ENCODE measurements at regions not wholly inside any gene's neighbourhood (a gene's known extent, or its start where the extent isn't known, plus 50 kb on each side); places are given as distances from the start of the nearest gene placed in this dataset.

DNA sequence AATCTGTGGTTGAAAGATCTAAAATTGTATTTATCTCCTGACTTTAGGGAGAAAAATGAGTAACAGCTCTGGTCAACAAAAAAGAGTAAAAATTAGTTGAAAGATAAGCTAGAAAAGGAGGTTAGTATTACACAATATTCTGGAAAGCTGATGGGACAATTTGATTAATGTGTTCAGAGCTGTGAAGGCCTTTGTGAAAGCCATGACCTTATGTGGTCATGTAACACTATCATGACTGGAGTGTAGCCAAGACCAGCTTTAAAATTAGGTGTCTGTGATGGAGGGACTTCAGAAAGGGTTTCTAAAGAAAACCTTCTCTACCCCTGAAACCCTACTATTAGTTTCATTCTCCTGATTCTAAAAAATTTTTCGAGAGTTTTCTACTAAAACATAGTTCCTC lies 127.2 kb downstream of the NFKBIZ start:
- Histone ChIP-seq H3K9me3 (no peaks in the 10 kb centered on the region), H3K27me3 (no peaks in the 10 kb centered on the region), H3K36me3 (no peaks in the 10 kb centered on the region), H3K27ac (no peak overlapping the region), H3K4me1 (no peaks in the 10 kb centered on the region), H3K4me3 (no peak overlapping the region)
- no peak for DNase-seq (ENCODE audit: extremely low spot score in 2 of 2)
- intact Hi-C loops (cut with DNase I), result no loop called here
- no peak for TF ChIP-seq CTCF (IDR thresholded peaks at IDR 0.05)

- H3K27ac ChIP-seq, result no peak overlapping the region
- no peak overlapping the region for H3K4me3 ChIP-seq
- intact Hi-C loops (cut with DNase I), result no loop called here
- no peak for DNase-seq (ENCODE audit: extremely low spot score in 2 of 2)
- no peaks in the 10 kb centered on the region for H3K9me3 ChIP-seq
- no peaks in the 10 kb centered on the region for H3K4me1 ChIP-seq
- TF ChIP-seq POLR2A (IDR thresholded peaks at IDR 0.05) (no peak), POLR2AphosphoS5 (IDR thresholded peaks at IDR 0.05; ENCODE audit: insufficient read depth in 1 of 2, low read depth in 1 of 2) (no peak), CTCF (IDR thresholded peaks at IDR 0.05) (no peak)
- no peaks in the 10 kb centered on the region for H3K36me3 ChIP-seq
- H3K27me3 ChIP-seq, result no peaks in the 10 kb centered on the region
Measured at GRCh38 chr3:101978348-101978747, 129.0 kb downstream of the NFKBIZ start.

DNA sequence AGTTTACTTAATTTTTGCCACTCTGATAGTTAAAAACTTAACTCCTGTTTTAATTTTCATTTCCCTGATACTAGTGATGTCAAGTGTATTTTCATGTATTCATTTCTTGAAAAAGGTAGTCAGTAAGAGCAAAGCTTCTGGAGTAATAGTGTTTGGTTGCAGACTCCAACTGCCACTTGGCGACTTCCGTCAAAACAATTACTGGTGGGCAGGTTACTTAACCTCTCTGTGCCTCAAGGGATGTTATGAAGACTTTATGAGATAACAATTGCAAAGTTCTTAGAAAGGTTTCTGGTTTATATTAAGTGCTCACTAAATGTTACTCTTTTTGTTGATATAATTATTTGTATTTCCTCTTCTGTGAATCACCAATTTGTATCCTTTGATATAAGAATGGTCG lies 129.7 kb downstream of the NFKBIZ start:
- TF ChIP-seq POLR2AphosphoS5 (IDR thresholded peaks at IDR 0.05; ENCODE audit: insufficient read depth in 1 of 2, low read depth in 1 of 2), result no peak
- TF ChIP-seq CTCF (IDR thresholded peaks at IDR 0.05), result no peak
- TF ChIP-seq POLR2A (IDR thresholded peaks at IDR 0.05), result no peak

GRCh38 chr3:101984356-101984755 lies 135.0 kb downstream of the NFKBIZ start:
- Histone ChIP-seq H3K36me3 (no peaks in the 10 kb centered on the region), H3K9me3 (no peaks in the 10 kb centered on the region), H3K4me1 (no peaks in the 10 kb centered on the region), H3K27ac (no peak overlapping the region), H3K27me3 (no peaks in the 10 kb centered on the region), H3K4me3 (no peak overlapping the region)
- intact Hi-C loops (cut with DNase I), result no loop called here
- DNase-seq (ENCODE audit: extremely low spot score in 2 of 2), result no peak
- TF ChIP-seq CTCF (IDR thresholded peaks at IDR 0.05) (no peak), POLR2AphosphoS5 (IDR thresholded peaks at IDR 0.05; ENCODE audit: insufficient read depth in 1 of 2, low read depth in 1 of 2) (no peak), POLR2A (IDR thresholded peaks at IDR 0.05) (no peak)

More for the DNA sequence above, 129.7 kb downstream of the NFKBIZ start:
- Histone ChIP-seq H3K9me3 (no peaks in the 10 kb centered on the region), H3K27ac (no peak overlapping the region), H3K4me3 (no peak overlapping the region), H3K4me1 (no peaks in the 10 kb centered on the region), H3K27me3 (no peaks in the 10 kb centered on the region), H3K36me3 (no peaks in the 10 kb centered on the region)
- no peak for DNase-seq (ENCODE audit: extremely low spot score in 2 of 2)
- intact Hi-C loops (cut with DNase I), result no loop called here

- intact Hi-C loops (cut with DNase I), result no loop called here
- Histone ChIP-seq H3K27me3 (no peaks in the 10 kb centered on the region), H3K36me3 (no peaks in the 10 kb centered on the region), H3K4me3 (no peak overlapping the region), H3K9me3 (no peaks in the 10 kb centered on the region), H3K4me1 (no peaks in the 10 kb centered on the region), H3K27ac (no peak overlapping the region)
- TF ChIP-seq POLR2AphosphoS5 (IDR thresholded peaks at IDR 0.05; ENCODE audit: insufficient read depth in 1 of 2, low read depth in 1 of 2), result no peak
- no peak for TF ChIP-seq CTCF (IDR thresholded peaks at IDR 0.05)
- no peak for TF ChIP-seq POLR2A (IDR thresholded peaks at IDR 0.05)
- DNase-seq (ENCODE audit: extremely low spot score in 2 of 2), result no peak
Measured at GRCh38 chr3:101988596-101988995, 139.3 kb downstream of the NFKBIZ start.
